ENCODE measurements at regions not wholly inside any gene's neighbourhood (a gene's known extent, or its start where the extent isn't known, plus 50 kb on each side); places are given as distances from the start of the nearest gene placed in this dataset.

GRCh38 chr9:75626860-75627259 lies 263.6 kb upstream of the PCSK5 start:
- DNase-seq, result no peak
- Mint-ChIP-seq H3K36me3 (no peaks in the 10 kb centered on the region), H3K9me3 (no peaks in the 10 kb centered on the region), H3K4me1 (no peaks in the 10 kb centered on the region), H3K4me3 (no peak overlapping the region), H3K27ac (no peak overlapping the region), H3K27me3 (peaks cover 4% of the 10 kb centered on the region)
- CTCF ChIA-PET, result no interaction called here

DNA sequence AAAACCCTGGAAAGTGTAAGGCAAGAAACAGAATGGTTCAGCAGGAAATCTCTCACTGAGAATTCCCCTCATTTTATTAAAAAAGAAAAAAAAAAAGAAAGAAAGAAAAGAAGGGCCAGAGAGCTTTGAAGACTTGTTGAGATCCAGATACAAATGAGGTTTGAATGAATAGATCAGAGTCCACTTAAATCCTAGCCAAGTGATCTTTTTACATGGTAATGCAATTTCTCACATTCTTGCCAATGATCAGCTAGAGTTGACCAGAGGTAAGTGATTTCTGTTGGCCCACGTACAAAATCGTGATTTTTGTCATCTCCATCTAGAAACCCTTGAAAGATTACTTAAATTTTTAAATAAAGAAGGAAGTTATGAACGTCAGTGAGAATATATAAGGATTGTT lies 261.5 kb upstream of the PCSK5 start:
- Mint-ChIP-seq H3K4me3 (no peak overlapping the region), H3K27ac (no peak overlapping the region), H3K27me3 (peaks cover 2% of the 10 kb centered on the region), H3K4me1 (no peaks in the 10 kb centered on the region), H3K36me3 (no peaks in the 10 kb centered on the region), H3K9me3 (no peaks in the 10 kb centered on the region)
- CTCF ChIA-PET, result no interaction called here
- no peak for DNase-seq

DNA sequence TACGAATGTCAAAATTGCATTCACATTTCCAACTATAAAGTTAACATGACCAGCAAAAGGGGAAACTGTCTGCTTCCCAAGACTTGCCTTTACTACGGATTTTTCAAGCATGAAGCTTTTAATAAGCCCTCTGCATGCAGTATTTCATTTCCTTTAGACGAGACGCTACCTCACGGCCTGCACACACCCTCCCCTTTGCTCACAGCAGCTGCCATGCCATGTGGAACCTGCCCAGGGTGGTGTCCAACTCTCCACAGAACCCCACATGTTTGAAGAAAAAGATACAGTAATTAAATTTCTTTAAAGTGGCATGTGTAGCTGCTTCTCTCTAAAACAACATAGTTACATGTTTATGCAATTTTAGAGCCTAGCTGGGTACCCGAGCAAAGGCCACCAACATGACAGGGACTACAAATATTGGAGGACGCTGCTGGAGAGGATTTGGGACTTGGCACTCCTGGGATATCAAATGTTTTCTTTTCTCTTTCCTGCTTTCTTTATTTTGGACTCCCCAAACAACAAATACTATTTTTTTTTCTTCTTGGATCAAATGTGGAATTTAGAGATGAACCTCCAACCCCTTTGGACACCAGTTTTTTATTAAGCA lies 256.9 kb upstream of the PCSK5 start:
- Mint-ChIP-seq H3K9me3 (no peaks in the 10 kb centered on the region), H3K4me3 (no peak overlapping the region), H3K4me1 (no peaks in the 10 kb centered on the region), H3K27ac (no peak overlapping the region), H3K36me3 (no peaks in the 10 kb centered on the region), H3K27me3 (peaks cover 3% of the 10 kb centered on the region)
- no peak for DNase-seq
- CTCF ChIA-PET, result interaction anchor here (0.6 kb wide), 1 partner anchor 336 kb away, joined by 3 read pairs; no protein-coding TSS in a partner anchor

GRCh38 chr9:75636427-75637045 lies 253.9 kb upstream of the PCSK5 start:
- peaks cover 3% of the 10 kb centered on the region for H3K27me3 Mint-ChIP-seq
- no peaks in the 10 kb centered on the region for H3K4me1 Mint-ChIP-seq
- no peaks in the 10 kb centered on the region for H3K9me3 Mint-ChIP-seq
- H3K27ac Mint-ChIP-seq, result no peak overlapping the region
- H3K36me3 Mint-ChIP-seq, result no peaks in the 10 kb centered on the region
- no peak overlapping the region for H3K4me3 Mint-ChIP-seq
- CTCF ChIA-PET, result interaction anchor here (0.9 kb wide), 1 partner anchor 9 kb away, joined by 4 read pairs; no protein-coding TSS in a partner anchor
- no peak for DNase-seq

DNA sequence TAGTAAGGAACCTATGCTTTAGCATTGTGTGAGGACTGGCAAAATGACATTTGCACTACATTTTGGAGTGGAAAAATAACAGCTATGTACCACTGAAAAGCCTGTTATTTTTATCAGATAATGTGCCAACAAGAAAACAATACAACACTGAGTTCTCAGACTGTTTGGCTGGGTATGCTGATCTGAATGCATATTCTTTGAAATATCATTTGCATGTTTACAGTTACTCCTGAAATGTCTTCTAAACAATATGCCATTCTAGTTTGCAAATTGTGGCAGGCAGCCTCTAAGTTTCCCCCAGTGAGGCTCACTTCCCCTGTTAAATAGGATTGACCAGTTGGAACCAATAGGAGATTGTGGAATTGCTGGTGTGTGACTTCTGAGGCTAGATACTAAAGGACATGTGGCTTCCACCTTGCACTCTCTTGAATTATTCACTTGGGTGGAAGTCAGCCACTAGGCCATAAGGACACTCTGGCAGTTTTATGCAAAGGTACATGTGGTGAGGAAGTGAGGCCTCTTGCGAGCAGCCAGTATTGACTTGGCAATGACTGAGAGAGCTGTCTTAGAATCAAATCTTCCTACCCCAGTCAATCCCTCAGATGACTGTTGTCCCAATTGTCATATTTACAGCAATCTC lies 250.4 kb upstream of the PCSK5 start:
- no peaks in the 10 kb centered on the region for H3K27me3 Mint-ChIP-seq
- CTCF ChIA-PET, result no interaction called here
- no peak overlapping the region for H3K4me3 Mint-ChIP-seq
- H3K4me1 Mint-ChIP-seq, result no peaks in the 10 kb centered on the region
- H3K36me3 Mint-ChIP-seq, result no peaks in the 10 kb centered on the region
- no peak for DNase-seq
- no peaks in the 10 kb centered on the region for H3K9me3 Mint-ChIP-seq
- H3K27ac Mint-ChIP-seq, result no peak overlapping the region

DNA sequence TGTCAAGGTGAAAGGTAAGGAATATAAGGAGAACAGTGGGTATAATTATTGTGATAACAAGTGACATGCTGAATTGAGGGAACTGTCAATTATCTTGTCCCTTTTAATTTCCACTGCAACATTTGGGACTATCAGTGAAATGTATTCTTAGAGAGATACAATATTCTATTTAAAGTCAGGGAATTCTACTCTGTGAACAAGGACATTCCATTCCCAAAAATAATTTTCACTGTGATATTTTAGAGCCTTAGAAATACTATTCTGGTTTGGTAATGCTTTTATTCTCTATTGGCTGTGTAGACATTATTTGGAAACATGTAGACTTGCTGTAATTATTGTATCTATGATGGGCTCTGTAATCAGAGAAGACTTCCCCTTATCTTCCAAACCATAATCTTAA lies 248.0 kb upstream of the PCSK5 start:
- H3K9me3 Mint-ChIP-seq, result no peaks in the 10 kb centered on the region
- no peak for DNase-seq
- H3K27me3 Mint-ChIP-seq, result no peaks in the 10 kb centered on the region
- CTCF ChIA-PET, result no interaction called here
- H3K27ac Mint-ChIP-seq, result no peak overlapping the region
- no peaks in the 10 kb centered on the region for H3K4me1 Mint-ChIP-seq
- no peaks in the 10 kb centered on the region for H3K36me3 Mint-ChIP-seq
- H3K4me3 Mint-ChIP-seq, result no peak overlapping the region

GRCh38 chr9:75644649-75645048 lies 245.8 kb upstream of the PCSK5 start:
- no peaks in the 10 kb centered on the region for H3K9me3 Mint-ChIP-seq
- H3K4me3 Mint-ChIP-seq, result no peak overlapping the region
- H3K4me1 Mint-ChIP-seq, result no peaks in the 10 kb centered on the region
- H3K36me3 Mint-ChIP-seq, result no peaks in the 10 kb centered on the region
- no peak overlapping the region for H3K27ac Mint-ChIP-seq
- no peak for DNase-seq
- H3K27me3 Mint-ChIP-seq, result no peaks in the 10 kb centered on the region
- CTCF ChIA-PET, result interaction anchor here (0.8 kb wide), 1 partner anchor 658 kb away, joined by 5 read pairs; no protein-coding TSS in a partner anchor

DNA sequence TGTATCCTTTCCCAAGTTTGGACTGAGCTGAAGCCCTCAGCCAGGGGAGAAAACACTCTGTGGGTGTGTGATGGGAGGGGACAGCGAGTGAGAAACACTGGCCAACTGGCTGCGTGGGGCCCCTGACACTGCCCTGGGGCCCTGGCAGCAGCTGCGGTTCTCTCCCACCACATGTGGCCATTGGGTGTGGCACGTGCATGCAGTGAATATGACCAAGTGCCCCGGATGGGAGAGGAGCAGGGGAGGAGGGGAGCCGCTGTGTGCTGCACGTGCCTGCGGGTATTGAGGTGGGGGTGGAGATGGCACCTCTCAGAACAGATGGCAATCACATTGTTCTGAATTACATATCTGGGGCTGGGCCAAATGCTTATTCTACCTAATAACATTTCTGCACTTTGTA lies 242.4 kb upstream of the PCSK5 start:
- no peaks in the 10 kb centered on the region for H3K4me1 Mint-ChIP-seq
- H3K9me3 Mint-ChIP-seq, result no peaks in the 10 kb centered on the region
- no peak for DNase-seq
- H3K4me3 Mint-ChIP-seq, result no peak overlapping the region
- H3K27me3 Mint-ChIP-seq, result peaks cover 5% of the 10 kb centered on the region
- no peak overlapping the region for H3K27ac Mint-ChIP-seq
- H3K36me3 Mint-ChIP-seq, result no peaks in the 10 kb centered on the region
- CTCF ChIA-PET, result no interaction called here

DNA sequence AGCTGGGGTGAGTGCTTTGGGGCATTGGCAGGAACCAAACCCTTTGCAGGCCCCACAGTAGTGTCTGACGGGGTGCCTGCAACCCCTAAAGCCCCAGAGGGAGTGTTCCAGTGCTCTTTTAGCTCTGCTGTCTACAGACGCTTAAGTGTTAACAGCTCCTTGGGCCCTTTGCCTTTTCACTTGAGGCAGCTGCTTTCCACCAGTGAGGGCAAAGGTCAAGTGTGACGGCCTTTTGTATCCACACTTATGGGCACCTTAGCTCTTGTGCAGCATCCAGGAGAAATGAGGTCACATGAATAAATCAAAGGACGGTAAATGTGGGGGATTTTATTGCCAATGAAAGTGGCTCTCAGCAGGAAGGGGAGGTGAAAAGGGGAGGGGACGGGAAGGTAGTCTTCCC lies 241.4 kb upstream of the PCSK5 start:
- no peak overlapping the region for H3K27ac Mint-ChIP-seq
- peaks cover 5% of the 10 kb centered on the region for H3K27me3 Mint-ChIP-seq
- CTCF ChIA-PET, result no interaction called here

DNA sequence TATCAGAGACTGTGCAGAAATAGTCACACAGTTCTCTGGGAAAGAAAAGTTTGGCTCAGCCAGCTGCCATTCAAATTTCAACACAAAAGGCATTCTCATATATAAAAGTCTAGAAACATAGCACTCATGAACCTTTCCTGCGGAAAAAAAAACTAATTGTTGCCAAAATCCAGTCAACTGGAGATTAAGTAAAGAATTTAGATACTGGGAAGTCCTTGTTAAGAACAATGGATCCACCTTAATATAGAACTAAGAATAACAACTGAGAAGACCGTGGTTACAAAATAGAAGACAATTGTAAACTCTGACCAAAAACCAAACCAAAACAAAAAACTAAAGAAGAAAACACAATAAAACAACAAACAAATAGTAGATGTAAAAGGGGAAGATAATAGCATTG lies 238.8 kb upstream of the PCSK5 start:
- CTCF ChIA-PET, result no interaction called here
- Mint-ChIP-seq H3K4me3 (no peak overlapping the region), H3K27ac (no peak overlapping the region), H3K9me3 (no peaks in the 10 kb centered on the region), H3K4me1 (no peaks in the 10 kb centered on the region), H3K27me3 (peaks cover 5% of the 10 kb centered on the region), H3K36me3 (no peaks in the 10 kb centered on the region)
- DNase-seq, result no peak

More for the DNA sequence above, 241.4 kb upstream of the PCSK5 start:
- H3K4me3 Mint-ChIP-seq, result no peak overlapping the region
- DNase-seq, result no peak
- H3K36me3 Mint-ChIP-seq, result no peaks in the 10 kb centered on the region
- no peaks in the 10 kb centered on the region for H3K4me1 Mint-ChIP-seq
- H3K9me3 Mint-ChIP-seq, result no peaks in the 10 kb centered on the region

DNA sequence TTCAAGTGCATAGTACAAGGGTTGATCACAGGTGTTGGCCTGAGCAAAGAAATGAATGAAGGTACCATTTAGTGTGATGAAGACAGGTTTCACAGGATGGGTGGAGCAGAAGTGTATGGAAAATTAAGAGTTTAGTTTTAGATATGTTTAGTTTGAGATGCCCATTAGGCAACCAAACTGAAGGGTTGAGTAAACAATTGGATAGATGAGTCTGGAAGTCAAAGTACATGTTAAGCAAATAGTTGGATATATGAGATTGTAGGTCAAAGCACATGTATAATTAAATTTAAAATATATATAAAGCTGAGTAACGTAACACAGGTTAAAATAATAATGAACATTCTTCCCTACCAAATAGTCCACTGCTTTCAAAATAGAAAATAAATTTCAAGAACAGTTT lies 237.1 kb upstream of the PCSK5 start:
- DNase-seq, result no peak
- Mint-ChIP-seq H3K27me3 (peaks cover 5% of the 10 kb centered on the region), H3K4me1 (no peaks in the 10 kb centered on the region), H3K27ac (no peak overlapping the region), H3K36me3 (no peaks in the 10 kb centered on the region), H3K9me3 (no peaks in the 10 kb centered on the region), H3K4me3 (no peak overlapping the region)
- CTCF ChIA-PET, result no interaction called here

DNA sequence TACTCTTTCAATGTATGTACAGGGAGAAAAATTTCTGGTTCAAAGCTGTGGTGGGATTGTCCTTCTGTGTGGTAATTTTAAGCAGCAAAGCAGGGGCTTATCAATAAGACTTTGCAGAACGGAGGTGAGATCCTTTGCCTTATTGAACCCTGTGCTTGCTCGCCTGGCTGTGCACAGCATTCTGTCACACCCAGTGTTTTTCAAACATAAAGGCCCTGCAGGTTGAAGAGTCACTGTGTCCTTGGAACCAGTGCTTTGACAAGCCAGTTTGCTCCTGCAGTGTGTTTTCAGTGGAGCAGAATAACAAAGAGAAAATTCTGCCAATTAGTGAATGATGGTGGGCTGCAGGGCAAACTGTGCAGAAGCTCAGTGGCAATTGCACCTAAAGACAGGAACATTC lies 236.7 kb upstream of the PCSK5 start:
- Mint-ChIP-seq H3K36me3 (no peaks in the 10 kb centered on the region), H3K4me1 (no peaks in the 10 kb centered on the region), H3K27ac (no peak overlapping the region), H3K27me3 (peaks cover 5% of the 10 kb centered on the region), H3K4me3 (no peak overlapping the region), H3K9me3 (no peaks in the 10 kb centered on the region)
- CTCF ChIA-PET, result no interaction called here
- no peak for DNase-seq

DNA sequence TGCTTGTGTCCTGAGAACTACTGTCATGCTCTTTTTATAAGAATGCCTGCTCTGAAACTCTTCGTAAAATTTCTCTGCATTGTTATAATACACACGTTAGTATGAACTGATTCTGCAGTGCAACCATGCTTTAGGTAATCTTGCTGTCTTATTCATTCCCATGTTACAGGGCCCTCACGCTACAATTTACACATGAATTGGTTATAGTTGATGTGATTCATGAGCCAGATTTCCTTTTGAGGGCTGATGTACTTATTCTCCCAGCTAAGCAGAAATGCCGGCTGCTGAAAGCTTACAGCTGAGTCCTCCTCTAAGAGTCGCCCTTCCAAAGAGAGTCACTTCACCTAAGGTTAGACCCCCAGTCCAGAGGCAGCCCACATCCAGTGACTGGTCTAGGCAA lies 233.5 kb upstream of the PCSK5 start:
- DNase-seq, result no peak
- H3K27me3 Mint-ChIP-seq, result no peaks in the 10 kb centered on the region
- no peak overlapping the region for H3K4me3 Mint-ChIP-seq
- H3K9me3 Mint-ChIP-seq, result no peaks in the 10 kb centered on the region
- no peak overlapping the region for H3K27ac Mint-ChIP-seq
- H3K36me3 Mint-ChIP-seq, result no peaks in the 10 kb centered on the region
- CTCF ChIA-PET, result no interaction called here
- H3K4me1 Mint-ChIP-seq, result no peaks in the 10 kb centered on the region

DNA sequence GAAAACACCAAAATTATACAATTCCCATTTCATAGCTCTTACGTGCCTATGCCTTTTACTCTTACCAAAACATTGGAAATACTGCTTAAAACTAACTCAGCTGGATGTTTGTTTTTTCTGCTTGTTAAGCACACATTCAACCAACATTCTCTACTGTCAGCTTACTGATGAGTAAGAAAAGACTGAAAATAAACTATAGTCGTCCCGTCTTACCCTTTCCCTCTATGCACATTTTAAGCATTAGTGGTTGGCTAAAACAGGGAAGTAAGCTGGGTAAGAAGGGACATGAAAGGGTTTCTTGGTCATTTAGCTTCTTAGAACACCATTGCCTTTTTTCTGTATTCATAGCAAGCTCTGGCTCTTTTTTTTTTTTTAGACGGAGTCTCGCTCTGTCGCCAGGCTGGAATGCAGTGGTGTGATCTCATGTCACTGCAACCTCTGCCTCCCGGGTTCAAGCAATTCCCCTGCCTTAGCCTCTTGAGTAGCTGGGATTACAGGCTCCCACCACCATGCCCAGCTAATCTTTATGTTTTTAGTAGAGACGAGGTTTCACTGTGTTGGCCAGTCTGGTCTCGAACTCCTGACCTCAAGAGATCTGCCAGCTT lies 232.1 kb upstream of the PCSK5 start:
- DNase-seq, result no peak

GRCh38 chr9:75664597-75664996 lies 225.9 kb upstream of the PCSK5 start:
- Mint-ChIP-seq H3K27me3 (no peaks in the 10 kb centered on the region), H3K4me3 (no peak overlapping the region), H3K9me3 (no peaks in the 10 kb centered on the region), H3K4me1 (no peaks in the 10 kb centered on the region), H3K27ac (no peak overlapping the region), H3K36me3 (no peaks in the 10 kb centered on the region)
- CTCF ChIA-PET, result no interaction called here
- DNase-seq, result no peak

More for the DNA sequence above, 232.1 kb upstream of the PCSK5 start:
- Mint-ChIP-seq H3K36me3 (no peaks in the 10 kb centered on the region), H3K4me3 (no peak overlapping the region), H3K27ac (no peak overlapping the region), H3K4me1 (no peaks in the 10 kb centered on the region), H3K9me3 (no peaks in the 10 kb centered on the region), H3K27me3 (no peaks in the 10 kb centered on the region)
- CTCF ChIA-PET, result no interaction called here

Measured in activated naive CD4-positive, alpha-beta T cell treated with anti-CD3 and anti-CD28 coated beads, Interleukin-2, amount 10 ng/mL, durations not matched to agents 7 days and 5 days (primary cell).